Endodermal cell (in vitro differentiated cells): ENCODE measurements at regions not wholly inside any gene's neighbourhood (a gene's known extent, or its start where the extent isn't known, plus 50 kb on each side); places are given as distances from the start of the nearest gene placed in this dataset.

Experiments used
- DNase-seq: peaks from one replicate; pipeline ENCODE4 v3.0.0-alpha.2; 2017
- H3K27ac ChIP-seq: 2 replicates; pipeline ENCODE4 v1.5.1; 2013; ENCODE audit warnings: mild to moderate bottlenecking, low read depth, low read length, moderate library complexity
- H3K27me3 ChIP-seq: 2 replicates; pipeline ENCODE4 v1.6.1; 2013; ENCODE audit warnings: mild to moderate bottlenecking, low read length, moderate library complexity; ENCODE audit not compliant: insufficient read depth, control insufficient read depth, poor library complexity, severe bottlenecking
- H3K36me3 ChIP-seq: 2 replicates; pipeline ENCODE4 v1.7.0; 2013; ENCODE audit warnings: mild to moderate bottlenecking, low read length, moderate library complexity; ENCODE audit not compliant: control insufficient read depth, insufficient read depth
- H3K4me1 ChIP-seq: one replicate; pipeline ENCODE4 v1.7.0; 2013; ENCODE audit warnings: low read length; ENCODE audit not compliant: control insufficient read depth, insufficient read depth
- H3K4me3 ChIP-seq: 2 replicates; pipeline ENCODE4 v1.5.1; 2013; ENCODE audit warnings: mild to moderate bottlenecking, low read length, moderate library complexity
- H3K9ac ChIP-seq: 2 replicates; pipeline ENCODE4 v1.6.1; 2013; ENCODE audit warnings: mild to moderate bottlenecking, low read length, moderate library complexity; ENCODE audit not compliant: poor library complexity, severe bottlenecking; ENCODE audit errors: extremely low read depth
- H3K9me3 ChIP-seq: 2 replicates; pipeline ENCODE4 v1.6.1; 2013; ENCODE audit warnings: mild to moderate bottlenecking, low read length, moderate library complexity; ENCODE audit not compliant: control insufficient read depth
- H3K27ac Mint-ChIP-seq: 2 replicates; pipeline ENCODE4 v1.8.0; 2020; ENCODE audit warnings: mixed read lengths
- H3K27me3 Mint-ChIP-seq: 2 replicates; pipeline ENCODE4 v1.8.0; 2021; ENCODE audit warnings: mild to moderate bottlenecking, mixed read lengths; ENCODE audit not compliant: insufficient read depth
- H3K36me3 Mint-ChIP-seq: 2 replicates; pipeline ENCODE4 v1.8.0; 2020; ENCODE audit warnings: low read depth, mixed read lengths
- H3K4me1 Mint-ChIP-seq: 2 replicates; pipeline ENCODE4 v1.8.0; 2020; ENCODE audit warnings: mixed read lengths
- H3K4me3 Mint-ChIP-seq: 2 replicates; pipeline ENCODE4 v1.8.0; 2020; ENCODE audit warnings: mild to moderate bottlenecking, moderate library complexity, mixed read lengths
- H3K9me3 Mint-ChIP-seq: 2 replicates; pipeline ENCODE4 v1.8.0; 2020; ENCODE audit warnings: mild to moderate bottlenecking, mixed read lengths
- CTCF ChIP-seq: fragments of 200-600 bp; sonication (generic); conservative IDR thresholded peaks from 2 replicates; pipeline ENCODE4 v1.5.0; 2021; ENCODE audit warnings: antibody characterized with exemption, mild to moderate bottlenecking
- WGBS, 2 experiments: methylation state at CpG; one replicate each; pipeline versions ENCODE4 v1.1.5 to v1.1.7; 2013; ENCODE audit warnings: missing lambda C conversion rate in 2 of 2, mixed read lengths in 1 of 2; ENCODE audit not compliant: insufficient coverage in 1 of 2, insufficient read length in 1 of 2; 5-methylcytosine and 5-hydroxymethylcytosine counted together

GRCh38 chr16:72228014-72228413 lies 56.1 kb upstream of the PMFBP1 start:
- DNase-seq = no peak
- Mint-ChIP-seq H3K4me3 (no peak overlapping the region), H3K27ac (no peak overlapping the region), H3K4me1 (peaks cover 2% of the 10 kb centered on the region), H3K36me3 (no peaks in the 10 kb centered on the region), H3K27me3 (peaks cover 2% of the 10 kb centered on the region), H3K9me3 (no peaks in the 10 kb centered on the region)
- H3K27me3 ChIP-seq = no peaks in the 10 kb centered on the region
- H3K36me3 ChIP-seq = no peaks in the 10 kb centered on the region
- H3K9ac ChIP-seq = no peak overlapping the region
- H3K4me3 ChIP-seq = no peak overlapping the region
- no peak for TF ChIP-seq CTCF
- no peaks in the 10 kb centered on the region for H3K4me1 ChIP-seq
- 89 to 95% methylated on average over 5 to 8 of the region's 8 CpGs for WGBS, 2 experiments
- no peaks in the 10 kb centered on the region for H3K9me3 ChIP-seq
- H3K27ac ChIP-seq = no peak overlapping the region

GRCh38 chr16:72226136-72226535 lies 54.2 kb upstream of the PMFBP1 start:
- TF ChIP-seq CTCF = no peak
- no peak overlapping the region for H3K27ac ChIP-seq
- no peak for DNase-seq
- H3K4me1 Mint-ChIP-seq = peaks cover 5% of the 10 kb centered on the region
- peaks cover 2% of the 10 kb centered on the region for H3K4me1 ChIP-seq
- no peaks in the 10 kb centered on the region for H3K36me3 Mint-ChIP-seq
- no peaks in the 10 kb centered on the region for H3K9me3 ChIP-seq
- H3K4me3 ChIP-seq = no peak overlapping the region
- H3K9ac ChIP-seq = no peak overlapping the region
- H3K27me3 Mint-ChIP-seq = peaks cover 2% of the 10 kb centered on the region
- no peaks in the 10 kb centered on the region for H3K9me3 Mint-ChIP-seq
- H3K4me3 Mint-ChIP-seq = no peak overlapping the region
- H3K27me3 ChIP-seq = no peaks in the 10 kb centered on the region
- 90 to 100% methylated on average over 1 to 3 of the region's 3 CpGs for WGBS, 2 experiments
- no peak overlapping the region for H3K27ac Mint-ChIP-seq
- H3K36me3 ChIP-seq = no peaks in the 10 kb centered on the region

- no peaks in the 10 kb centered on the region for H3K9me3 Mint-ChIP-seq
- H3K4me3 ChIP-seq = no peak overlapping the region
- H3K27me3 ChIP-seq = no peaks in the 10 kb centered on the region
- TF ChIP-seq CTCF = no peak
- 87 to 93% methylated on average over 5 to 6 of the region's 6 CpGs for whole genome bisulfite sequencing, 2 experiments
- no peak for DNase-seq
- peaks cover 12% of the 10 kb centered on the region for H3K4me1 Mint-ChIP-seq
- H3K4me3 Mint-ChIP-seq = no peak overlapping the region
- no peak overlapping the region for H3K27ac ChIP-seq
- no peaks in the 10 kb centered on the region for H3K36me3 ChIP-seq
- H3K27ac Mint-ChIP-seq = no peak overlapping the region
- H3K9me3 ChIP-seq = no peaks in the 10 kb centered on the region
- no peak overlapping the region for H3K9ac ChIP-seq
- H3K4me1 ChIP-seq = peaks cover 8% of the 10 kb centered on the region
- H3K27me3 Mint-ChIP-seq = peaks cover 2% of the 10 kb centered on the region
- no peaks in the 10 kb centered on the region for H3K36me3 Mint-ChIP-seq
These were observed 52.4 kb upstream of the PMFBP1 start for GRCh38 chr16:72224260-72224768.
